ENCODE measurements at regions not wholly inside any gene's neighbourhood (a gene's known extent, or its start where the extent isn't known, plus 50 kb on each side); places are given as distances from the start of the nearest gene placed in this dataset.

DNA sequence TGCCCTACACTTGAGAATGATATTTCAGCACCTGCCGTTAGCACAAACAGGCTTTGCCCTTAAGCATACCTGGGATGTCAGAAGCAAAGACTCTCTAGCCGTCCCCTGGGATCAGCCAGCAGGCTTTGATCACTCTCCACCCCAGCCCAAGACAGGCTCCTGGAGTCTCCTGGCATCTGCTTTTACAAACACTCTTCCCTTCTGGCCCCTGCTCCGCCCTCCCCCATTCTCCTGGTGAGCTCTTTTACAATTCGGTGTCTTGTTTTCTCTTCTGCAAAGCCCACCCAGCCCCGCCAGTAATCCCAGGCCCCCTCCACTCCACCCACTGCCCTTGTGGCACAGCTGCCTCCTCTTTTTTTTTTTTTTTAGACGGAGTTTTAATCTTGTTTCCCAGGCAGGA is 50.4 kb downstream of the KATNIP start:
- CTCF ChIA-PET, result interaction anchor here (0.5 to 0.7 kb wide), 2 partner anchors 98 to 490 kb away, joined by 3 read pairs; no protein-coding TSS in a partner anchor
- DNase-seq (ENCODE audit: low spot score), result peak; percentile 26
- Mint-ChIP-seq H3K27ac (peak overlapping the region; percentile 63; the same call in 1 of the 2 replicates), H3K4me3 (no peak overlapping the region), H3K9me3 (no peaks in the 10 kb centered on the region), H3K27me3 (ENCODE audit: low read depth) (no peaks in the 10 kb centered on the region), H3K4me1 (peaks cover 42% of the 10 kb centered on the region), H3K36me3 (no peaks in the 10 kb centered on the region)
- ATAC-seq, result peak; percentile 69
- TF ChIP-seq GTF2I (CRISPR knock-in tag; conservative IDR thresholded peaks at IDR 0.05) (no peak), ZNF263 (CRISPR knock-in tag; IDR thresholded peaks at IDR 0.05; ENCODE audit: low read depth) (no peak), NFATC4 (CRISPR knock-in tag; IDR thresholded peaks at IDR 0.05) (no peak), ZNF416 (CRISPR knock-in tag; IDR thresholded peaks at IDR 0.05) (no peak), ATF1 (CRISPR knock-in tag; IDR thresholded peaks at IDR 0.05) (no peak), ZNF121 (CRISPR knock-in tag; IDR thresholded peaks at IDR 0.05) (no peak), TEAD1 (CRISPR knock-in tag; IDR thresholded peaks at IDR 0.05) (no peak), SMAD4 (CRISPR knock-in tag; IDR thresholded peaks at IDR 0.05) (no peak), NR1H2 (CRISPR knock-in tag; IDR thresholded peaks at IDR 0.05) (no peak), CBFB (CRISPR knock-in tag; IDR thresholded peaks at IDR 0.05; ENCODE audit: low read depth) (no peak)
- TF ChIP-seq, protein P1, sequence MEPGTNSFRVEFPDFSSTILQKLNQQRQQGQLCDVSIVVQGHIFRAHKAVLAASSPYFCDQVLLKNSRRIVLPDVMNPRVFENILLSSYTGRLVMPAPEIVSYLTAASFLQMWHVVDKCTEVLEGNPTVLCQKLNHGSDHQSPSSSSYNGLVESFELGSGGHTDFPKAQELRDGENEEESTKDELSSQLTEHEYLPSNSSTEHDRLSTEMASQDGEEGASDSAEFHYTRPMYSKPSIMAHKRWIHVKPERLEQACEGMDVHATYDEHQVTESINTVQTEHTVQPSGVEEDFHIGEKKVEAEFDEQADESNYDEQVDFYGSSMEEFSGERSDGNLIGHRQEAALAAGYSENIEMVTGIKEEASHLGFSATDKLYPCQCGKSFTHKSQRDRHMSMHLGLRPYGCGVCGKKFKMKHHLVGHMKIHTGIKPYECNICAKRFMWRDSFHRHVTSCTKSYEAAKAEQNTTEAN (CRISPR knock-in tag; IDR thresholded peaks at IDR 0.05), result no peak
- TF ChIP-seq, protein P2, sequence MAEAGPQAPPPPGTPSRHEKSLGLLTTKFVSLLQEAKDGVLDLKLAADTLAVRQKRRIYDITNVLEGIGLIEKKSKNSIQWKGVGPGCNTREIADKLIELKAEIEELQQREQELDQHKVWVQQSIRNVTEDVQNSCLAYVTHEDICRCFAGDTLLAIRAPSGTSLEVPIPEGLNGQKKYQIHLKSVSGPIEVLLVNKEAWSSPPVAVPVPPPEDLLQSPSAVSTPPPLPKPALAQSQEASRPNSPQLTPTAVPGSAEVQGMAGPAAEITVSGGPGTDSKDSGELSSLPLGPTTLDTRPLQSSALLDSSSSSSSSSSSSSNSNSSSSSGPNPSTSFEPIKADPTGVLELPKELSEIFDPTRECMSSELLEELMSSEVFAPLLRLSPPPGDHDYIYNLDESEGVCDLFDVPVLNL (CRISPR knock-in tag; IDR thresholded peaks at IDR 0.05; ENCODE audit: borderline replicate concordance, low read depth), result no peak
- TF ChIP-seq, protein P3, sequence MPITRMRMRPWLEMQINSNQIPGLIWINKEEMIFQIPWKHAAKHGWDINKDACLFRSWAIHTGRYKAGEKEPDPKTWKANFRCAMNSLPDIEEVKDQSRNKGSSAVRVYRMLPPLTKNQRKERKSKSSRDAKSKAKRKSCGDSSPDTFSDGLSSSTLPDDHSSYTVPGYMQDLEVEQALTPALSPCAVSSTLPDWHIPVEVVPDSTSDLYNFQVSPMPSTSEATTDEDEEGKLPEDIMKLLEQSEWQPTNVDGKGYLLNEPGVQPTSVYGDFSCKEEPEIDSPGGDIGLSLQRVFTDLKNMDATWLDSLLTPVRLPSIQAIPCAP (CRISPR knock-in tag; IDR thresholded peaks at IDR 0.05), result no peak
- TF ChIP-seq, protein P4, sequence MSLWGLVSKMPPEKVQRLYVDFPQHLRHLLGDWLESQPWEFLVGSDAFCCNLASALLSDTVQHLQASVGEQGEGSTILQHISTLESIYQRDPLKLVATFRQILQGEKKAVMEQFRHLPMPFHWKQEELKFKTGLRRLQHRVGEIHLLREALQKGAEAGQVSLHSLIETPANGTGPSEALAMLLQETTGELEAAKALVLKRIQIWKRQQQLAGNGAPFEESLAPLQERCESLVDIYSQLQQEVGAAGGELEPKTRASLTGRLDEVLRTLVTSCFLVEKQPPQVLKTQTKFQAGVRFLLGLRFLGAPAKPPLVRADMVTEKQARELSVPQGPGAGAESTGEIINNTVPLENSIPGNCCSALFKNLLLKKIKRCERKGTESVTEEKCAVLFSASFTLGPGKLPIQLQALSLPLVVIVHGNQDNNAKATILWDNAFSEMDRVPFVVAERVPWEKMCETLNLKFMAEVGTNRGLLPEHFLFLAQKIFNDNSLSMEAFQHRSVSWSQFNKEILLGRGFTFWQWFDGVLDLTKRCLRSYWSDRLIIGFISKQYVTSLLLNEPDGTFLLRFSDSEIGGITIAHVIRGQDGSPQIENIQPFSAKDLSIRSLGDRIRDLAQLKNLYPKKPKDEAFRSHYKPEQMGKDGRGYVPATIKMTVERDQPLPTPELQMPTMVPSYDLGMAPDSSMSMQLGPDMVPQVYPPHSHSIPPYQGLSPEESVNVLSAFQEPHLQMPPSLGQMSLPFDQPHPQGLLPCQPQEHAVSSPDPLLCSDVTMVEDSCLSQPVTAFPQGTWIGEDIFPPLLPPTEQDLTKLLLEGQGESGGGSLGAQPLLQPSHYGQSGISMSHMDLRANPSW (CRISPR knock-in tag; conservative IDR thresholded peaks at IDR 0.05; ENCODE audit: low read depth), result no peak
- TF ChIP-seq, protein P5, sequence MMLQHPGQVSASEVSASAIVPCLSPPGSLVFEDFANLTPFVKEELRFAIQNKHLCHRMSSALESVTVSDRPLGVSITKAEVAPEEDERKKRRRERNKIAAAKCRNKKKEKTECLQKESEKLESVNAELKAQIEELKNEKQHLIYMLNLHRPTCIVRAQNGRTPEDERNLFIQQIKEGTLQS (CRISPR knock-in tag; conservative IDR thresholded peaks at IDR 0.05), result no peak
- TF ChIP-seq, protein P6, sequence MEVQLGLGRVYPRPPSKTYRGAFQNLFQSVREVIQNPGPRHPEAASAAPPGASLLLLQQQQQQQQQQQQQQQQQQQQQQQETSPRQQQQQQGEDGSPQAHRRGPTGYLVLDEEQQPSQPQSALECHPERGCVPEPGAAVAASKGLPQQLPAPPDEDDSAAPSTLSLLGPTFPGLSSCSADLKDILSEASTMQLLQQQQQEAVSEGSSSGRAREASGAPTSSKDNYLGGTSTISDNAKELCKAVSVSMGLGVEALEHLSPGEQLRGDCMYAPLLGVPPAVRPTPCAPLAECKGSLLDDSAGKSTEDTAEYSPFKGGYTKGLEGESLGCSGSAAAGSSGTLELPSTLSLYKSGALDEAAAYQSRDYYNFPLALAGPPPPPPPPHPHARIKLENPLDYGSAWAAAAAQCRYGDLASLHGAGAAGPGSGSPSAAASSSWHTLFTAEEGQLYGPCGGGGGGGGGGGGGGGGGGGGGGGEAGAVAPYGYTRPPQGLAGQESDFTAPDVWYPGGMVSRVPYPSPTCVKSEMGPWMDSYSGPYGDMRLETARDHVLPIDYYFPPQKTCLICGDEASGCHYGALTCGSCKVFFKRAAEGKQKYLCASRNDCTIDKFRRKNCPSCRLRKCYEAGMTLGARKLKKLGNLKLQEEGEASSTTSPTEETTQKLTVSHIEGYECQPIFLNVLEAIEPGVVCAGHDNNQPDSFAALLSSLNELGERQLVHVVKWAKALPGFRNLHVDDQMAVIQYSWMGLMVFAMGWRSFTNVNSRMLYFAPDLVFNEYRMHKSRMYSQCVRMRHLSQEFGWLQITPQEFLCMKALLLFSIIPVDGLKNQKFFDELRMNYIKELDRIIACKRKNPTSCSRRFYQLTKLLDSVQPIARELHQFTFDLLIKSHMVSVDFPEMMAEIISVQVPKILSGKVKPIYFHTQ (CRISPR knock-in tag; IDR thresholded peaks at IDR 0.05), result no peak
- TF ChIP-seq, protein P7, sequence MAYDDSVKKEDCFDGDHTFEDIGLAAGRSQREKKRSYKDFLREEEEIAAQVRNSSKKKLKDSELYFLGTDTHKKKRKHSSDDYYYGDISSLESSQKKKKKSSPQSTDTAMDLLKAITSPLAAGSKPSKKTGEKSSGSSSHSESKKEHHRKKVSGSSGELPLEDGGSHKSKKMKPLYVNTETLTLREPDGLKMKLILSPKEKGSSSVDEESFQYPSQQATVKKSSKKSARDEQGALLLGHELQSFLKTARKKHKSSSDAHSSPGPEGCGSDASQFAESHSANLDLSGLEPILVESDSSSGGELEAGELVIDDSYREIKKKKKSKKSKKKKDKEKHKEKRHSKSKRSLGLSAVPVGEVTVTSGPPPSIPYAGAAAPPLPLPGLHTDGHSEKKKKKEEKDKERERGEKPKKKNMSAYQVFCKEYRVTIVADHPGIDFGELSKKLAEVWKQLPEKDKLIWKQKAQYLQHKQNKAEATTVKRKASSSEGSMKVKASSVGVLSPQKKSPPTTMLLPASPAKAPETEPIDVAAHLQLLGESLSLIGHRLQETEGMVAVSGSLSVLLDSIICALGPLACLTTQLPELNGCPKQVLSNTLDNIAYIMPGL (CRISPR knock-in tag; IDR thresholded peaks at IDR 0.05), result no peak
- TF ChIP-seq, protein P8, sequence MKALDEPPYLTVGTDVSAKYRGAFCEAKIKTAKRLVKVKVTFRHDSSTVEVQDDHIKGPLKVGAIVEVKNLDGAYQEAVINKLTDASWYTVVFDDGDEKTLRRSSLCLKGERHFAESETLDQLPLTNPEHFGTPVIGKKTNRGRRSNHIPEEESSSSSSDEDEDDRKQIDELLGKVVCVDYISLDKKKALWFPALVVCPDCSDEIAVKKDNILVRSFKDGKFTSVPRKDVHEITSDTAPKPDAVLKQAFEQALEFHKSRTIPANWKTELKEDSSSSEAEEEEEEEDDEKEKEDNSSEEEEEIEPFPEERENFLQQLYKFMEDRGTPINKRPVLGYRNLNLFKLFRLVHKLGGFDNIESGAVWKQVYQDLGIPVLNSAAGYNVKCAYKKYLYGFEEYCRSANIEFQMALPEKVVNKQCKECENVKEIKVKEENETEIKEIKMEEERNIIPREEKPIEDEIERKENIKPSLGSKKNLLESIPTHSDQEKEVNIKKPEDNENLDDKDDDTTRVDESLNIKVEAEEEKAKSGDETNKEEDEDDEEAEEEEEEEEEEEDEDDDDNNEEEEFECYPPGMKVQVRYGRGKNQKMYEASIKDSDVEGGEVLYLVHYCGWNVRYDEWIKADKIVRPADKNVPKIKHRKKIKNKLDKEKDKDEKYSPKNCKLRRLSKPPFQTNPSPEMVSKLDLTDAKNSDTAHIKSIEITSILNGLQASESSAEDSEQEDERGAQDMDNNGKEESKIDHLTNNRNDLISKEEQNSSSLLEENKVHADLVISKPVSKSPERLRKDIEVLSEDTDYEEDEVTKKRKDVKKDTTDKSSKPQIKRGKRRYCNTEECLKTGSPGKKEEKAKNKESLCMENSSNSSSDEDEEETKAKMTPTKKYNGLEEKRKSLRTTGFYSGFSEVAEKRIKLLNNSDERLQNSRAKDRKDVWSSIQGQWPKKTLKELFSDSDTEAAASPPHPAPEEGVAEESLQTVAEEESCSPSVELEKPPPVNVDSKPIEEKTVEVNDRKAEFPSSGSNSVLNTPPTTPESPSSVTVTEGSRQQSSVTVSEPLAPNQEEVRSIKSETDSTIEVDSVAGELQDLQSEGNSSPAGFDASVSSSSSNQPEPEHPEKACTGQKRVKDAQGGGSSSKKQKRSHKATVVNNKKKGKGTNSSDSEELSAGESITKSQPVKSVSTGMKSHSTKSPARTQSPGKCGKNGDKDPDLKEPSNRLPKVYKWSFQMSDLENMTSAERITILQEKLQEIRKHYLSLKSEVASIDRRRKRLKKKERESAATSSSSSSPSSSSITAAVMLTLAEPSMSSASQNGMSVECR (CRISPR knock-in tag; IDR thresholded peaks at IDR 0.05; ENCODE audit: borderline replicate concordance), result no peak
- POLR2A ChIA-PET, result no interaction called here

All from WTC11 (cell line).